HG02973 (cell line): ENCODE measurements at regions not wholly inside any gene's neighbourhood (a gene's known extent, or its start where the extent isn't known, plus 50 kb on each side); places are given as distances from the start of the nearest gene placed in this dataset.
"Not testable (repeated sequence)": the region's sequence is repeated elsewhere in the genome, so short reads cannot be mapped to it uniquely, and the experiment has no call there.

ENCODE experiments used
- ATAC-seq: cut with Tn5 transposase; IDR thresholded peaks from one replicate; pipeline ENCODE4 v1.9.1; 2021; ENCODE audit warnings: moderate library complexity; ENCODE audit not compliant: unreplicated experiment

GRCh38 chr17:27200476-27200875 is 93.4 kb upstream of the WSB1 start:
- ATAC-seq: no peak

- ATAC-seq: no peak
These were observed 90.7 kb upstream of the WSB1 start for GRCh38 chr17:27203241-27203640.

- ATAC-seq: no peak
These were observed 87.5 kb upstream of the WSB1 start for GRCh38 chr17:27206447-27206846.

GRCh38 chr17:27207073-27207513 is 86.8 kb upstream of the WSB1 start:
- no peak for ATAC-seq

GRCh38 chr17:27208370-27208769 is 85.5 kb upstream of the WSB1 start:
- not testable (repeated sequence) for ATAC-seq

GRCh38 chr17:27209316-27209715 is 84.6 kb upstream of the WSB1 start:
- ATAC-seq: no peak

GRCh38 chr17:27210809-27211208 is 83.1 kb upstream of the WSB1 start:
- not testable (repeated sequence) for ATAC-seq

GRCh38 chr17:27216836-27217235 is 77.1 kb upstream of the WSB1 start:
- no peak for ATAC-seq

- ATAC-seq: peak; percentile 80
These were observed 76.3 kb upstream of the WSB1 start for GRCh38 chr17:27217631-27218030.

GRCh38 chr17:27218041-27218440 is 75.9 kb upstream of the WSB1 start:
- ATAC-seq: no peak

- peak; percentile 54 for ATAC-seq
These were observed 75.0 kb upstream of the WSB1 start for GRCh38 chr17:27218719-27219488.

- ATAC-seq: no peak
These were observed 71.4 kb upstream of the WSB1 start for GRCh38 chr17:27222515-27222914.

GRCh38 chr17:27224526-27225315 is 69.2 kb upstream of the WSB1 start:
- ATAC-seq: no peak

- no peak for ATAC-seq
These were observed 67.2 kb upstream of the WSB1 start for GRCh38 chr17:27226611-27227230.

GRCh38 chr17:27230996-27231395 is 62.9 kb upstream of the WSB1 start:
- no peak for ATAC-seq

GRCh38 chr17:27232328-27232727 is 61.6 kb upstream of the WSB1 start:
- ATAC-seq: no peak

- ATAC-seq: no peak
These were observed 60.9 kb upstream of the WSB1 start for GRCh38 chr17:27233059-27233458.

GRCh38 chr17:27233776-27234175 is 60.1 kb upstream of the WSB1 start:
- no peak for ATAC-seq

- no peak for ATAC-seq
These were observed 57.1 kb upstream of the WSB1 start for GRCh38 chr17:27236717-27237315.

- no peak for ATAC-seq
These were observed 56.0 kb upstream of the WSB1 start for GRCh38 chr17:27237890-27238289.

- ATAC-seq: peak; percentile 58
These were observed 54.9 kb upstream of the WSB1 start for GRCh38 chr17:27239046-27239445.
